CD4-positive, alpha-beta T cell treated with Interferon alpha-2 for 1 hour (primary cell): ENCODE measurements at regions not wholly inside any gene's neighbourhood (a gene's known extent, or its start where the extent isn't known, plus 50 kb on each side); places are given as distances from the start of the nearest gene placed in this dataset.

Source experiments
- DNase-seq, 2 donors: peaks; one replicate each; pipeline ENCODE4 v3.0.0-alpha.2; 2020 to 2022

- no peak for DNase-seq
These were observed 141.6 kb upstream of the CPSF6 start for GRCh38 chr12:69097619-69098368.

GRCh38 chr12:69099201-69099837 is 140.1 kb upstream of the CPSF6 start:
- no peak for DNase-seq

GRCh38 chr12:69101505-69101904 is 137.9 kb upstream of the CPSF6 start:
- no peak for DNase-seq

- no peak for DNase-seq
These were observed 136.5 kb upstream of the CPSF6 start for GRCh38 chr12:69102856-69103255.

GRCh38 chr12:69105101-69105962 is 134.0 kb upstream of the CPSF6 start:
- no peak for DNase-seq

GRCh38 chr12:69106482-69107118 is 132.8 kb upstream of the CPSF6 start:
- DNase-seq = no peak

- no peak for DNase-seq
These were observed 131.8 kb upstream of the CPSF6 start for GRCh38 chr12:69107541-69107940.

- no peak for DNase-seq
These were observed 131.3 kb upstream of the CPSF6 start for GRCh38 chr12:69108037-69108436.

- no peak for DNase-seq
These were observed 126.8 kb upstream of the CPSF6 start for GRCh38 chr12:69112616-69113015.

GRCh38 chr12:69115099-69115498 is 124.3 kb upstream of the CPSF6 start:
- no peak for DNase-seq

- no peak for DNase-seq
These were observed 123.4 kb upstream of the CPSF6 start for GRCh38 chr12:69115951-69116350.

- no peak for DNase-seq
These were observed 121.7 kb upstream of the CPSF6 start for GRCh38 chr12:69117566-69118266.

- no peak for DNase-seq
These were observed 120.9 kb upstream of the CPSF6 start for GRCh38 chr12:69118516-69118915.

GRCh38 chr12:69119770-69120169 is 119.6 kb upstream of the CPSF6 start:
- DNase-seq = no peak

- DNase-seq = no peak
These were observed 119.0 kb upstream of the CPSF6 start for GRCh38 chr12:69120354-69120753.

GRCh38 chr12:69123311-69123710 is 116.1 kb upstream of the CPSF6 start:
- DNase-seq = no peak

GRCh38 chr12:69123919-69124638 is 115.3 kb upstream of the CPSF6 start:
- no peak for DNase-seq

GRCh38 chr12:69129017-69129416 is 110.4 kb upstream of the CPSF6 start:
- DNase-seq = no peak

GRCh38 chr12:69129564-69129963 is 109.8 kb upstream of the CPSF6 start:
- no peak for DNase-seq

- DNase-seq = no peak
These were observed 109.3 kb upstream of the CPSF6 start for GRCh38 chr12:69130064-69130463.

GRCh38 chr12:69131077-69131476 is 108.3 kb upstream of the CPSF6 start:
- no peak for DNase-seq
